OCI-LY1 (cell line): ENCODE measurements at regions not wholly inside any gene's neighbourhood (a gene's known extent, or its start where the extent isn't known, plus 50 kb on each side); places are given as distances from the start of the nearest gene placed in this dataset.

Experiments
- H2AFZ ChIP-seq: fragments of 200-600 bp; sonication (generic), shearing (Covaris generic); 2 replicates; pipeline ENCODE4 v1.6.0; 2014; ENCODE audit warnings: antibody characterized with exemption, mild to moderate bottlenecking, low read length
- H3F3A ChIP-seq: fragments of 200-600 bp; sonication (generic), shearing (Covaris generic); 2 replicates; pipeline ENCODE4 v1.6.0; 2014; ENCODE audit warnings: mild to moderate bottlenecking, antibody characterized with exemption, low read length, moderate library complexity; ENCODE audit not compliant: insufficient read depth
- H3K27ac ChIP-seq: fragments of 200-600 bp; sonication (generic); 2 replicates; pipeline ENCODE4 v1.5.1; 2014; ENCODE audit warnings: low read length, mixed run types, mild to moderate bottlenecking, low read depth; ENCODE audit not compliant: poor library complexity, severe bottlenecking
- H3K27me3 ChIP-seq: fragments of 200-600 bp; sonication (generic); 2 replicates; pipeline ENCODE4 v1.6.0; 2014; ENCODE audit warnings: antibody characterized with exemption, mild to moderate bottlenecking, low read length, moderate library complexity; ENCODE audit not compliant: insufficient read depth
- H3K36me3 ChIP-seq: fragments of 200-600 bp; sonication (generic); 2 replicates; pipeline ENCODE4 v1.6.1; 2014; ENCODE audit warnings: mild to moderate bottlenecking, antibody characterized with exemption, low read length, moderate library complexity, mixed read lengths; ENCODE audit not compliant: insufficient read depth
- H3K4me1 ChIP-seq: fragments of 200-600 bp; sonication (generic); 2 replicates; pipeline ENCODE4 v1.5.1; 2014; ENCODE audit warnings: mild to moderate bottlenecking, low read length, moderate library complexity; ENCODE audit not compliant: insufficient read depth, severe bottlenecking
- H3K4me2 ChIP-seq: fragments of 200-600 bp; sonication (generic), shearing (Covaris generic); 2 replicates; pipeline ENCODE4 v1.6.1; 2014; ENCODE audit warnings: low read length
- H3K4me3 ChIP-seq: fragments of 200-600 bp; sonication (generic); 2 replicates; pipeline ENCODE4 v1.5.1; 2014; ENCODE audit warnings: low read length, low read depth, mild to moderate bottlenecking, mixed read lengths; ENCODE audit not compliant: poor library complexity, severe bottlenecking
- H3K79me2 ChIP-seq: fragments of 200-600 bp; shearing (Covaris generic); 2 replicates; pipeline ENCODE4 v1.6.1; 2016; ENCODE audit warnings: mixed run types, low read length, mixed read lengths; ENCODE audit not compliant: insufficient read depth
- H3K9ac ChIP-seq: fragments of 200-600 bp; sonication (generic), shearing (Covaris generic); 2 replicates; pipeline ENCODE4 v1.6.1; 2014; ENCODE audit warnings: mild to moderate bottlenecking, low read length, mixed read lengths
- H3K9me2 ChIP-seq: fragments of 200-600 bp; sonication (generic), shearing (Covaris generic); 2 replicates; pipeline ENCODE4 v1.6.1; 2014; ENCODE audit warnings: low read depth, mild to moderate bottlenecking, low read length, mixed read lengths
- H3K9me3 ChIP-seq: fragments of 200-600 bp; shearing (Covaris generic); 2 replicates; pipeline ENCODE4 v1.6.1; 2014; ENCODE audit warnings: low read length, mixed read lengths
- H4K20me1 ChIP-seq: fragments of 200-600 bp; sonication (generic), shearing (Covaris generic); 2 replicates; pipeline ENCODE4 v1.6.0; 2016; ENCODE audit warnings: mild to moderate bottlenecking, low read length; ENCODE audit not compliant: insufficient read depth
- EZH2 ChIP-seq: fragments of 200-600 bp; sonication (generic), shearing (Covaris generic); IDR thresholded peaks from 2 replicates; pipeline ENCODE4 v1.8.0; 2017; ENCODE audit warnings: borderline replicate concordance, mixed run types, mild to moderate bottlenecking, antibody characterized with exemption, low read length, moderate library complexity, mixed read lengths
- TF ChIP-seq, protein P1 (sequence below): fragments of 200-600 bp; sonication (generic), shearing (Covaris generic); IDR thresholded peaks from 2 replicates; pipeline ENCODE4 v1.5.1; 2017; ENCODE audit warnings: mild to moderate bottlenecking, antibody characterized with exemption, low read length, moderate library complexity, mixed read lengths

DNA sequence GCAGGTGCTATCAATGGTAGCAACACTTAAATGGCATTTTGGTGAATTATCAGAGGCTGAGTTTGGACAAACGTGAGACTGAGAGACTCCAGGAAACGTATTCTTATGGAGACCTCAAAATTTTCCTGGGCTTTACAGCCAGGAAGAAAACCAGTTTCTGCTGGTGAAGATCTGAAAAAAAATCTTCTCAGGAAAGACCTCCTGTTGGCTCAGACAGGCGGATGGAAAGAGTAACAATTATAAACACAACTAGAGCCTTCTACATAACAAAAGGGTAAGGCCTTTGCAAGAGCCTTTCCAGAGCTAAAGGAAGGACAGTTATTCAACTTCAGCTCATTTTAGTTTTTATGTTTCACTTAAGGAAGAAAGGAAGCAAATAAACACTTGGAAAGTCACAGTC, 274.4 kb downstream of the THBS2 start:
- Histone ChIP-seq H3K4me1 (no peaks in the 10 kb centered on the region), H3K27ac (no peak overlapping the region), H3K9me3 (no peaks in the 10 kb centered on the region), H3K4me3 (no peak overlapping the region), H4K20me1 (no peaks in the 10 kb centered on the region), H3K4me2 (no peak overlapping the region), H3K36me3 (no peaks in the 10 kb centered on the region), H3K79me2 (no peaks in the 10 kb centered on the region), H3K9me2 (no peaks in the 10 kb centered on the region), H3F3A (no peaks in the 10 kb centered on the region), H3K9ac (no peak overlapping the region), H3K27me3 (no peaks in the 10 kb centered on the region), H2AFZ (no peak overlapping the region)
- TF ChIP-seq EZH2, result no peak
- TF ChIP-seq, protein P1, sequence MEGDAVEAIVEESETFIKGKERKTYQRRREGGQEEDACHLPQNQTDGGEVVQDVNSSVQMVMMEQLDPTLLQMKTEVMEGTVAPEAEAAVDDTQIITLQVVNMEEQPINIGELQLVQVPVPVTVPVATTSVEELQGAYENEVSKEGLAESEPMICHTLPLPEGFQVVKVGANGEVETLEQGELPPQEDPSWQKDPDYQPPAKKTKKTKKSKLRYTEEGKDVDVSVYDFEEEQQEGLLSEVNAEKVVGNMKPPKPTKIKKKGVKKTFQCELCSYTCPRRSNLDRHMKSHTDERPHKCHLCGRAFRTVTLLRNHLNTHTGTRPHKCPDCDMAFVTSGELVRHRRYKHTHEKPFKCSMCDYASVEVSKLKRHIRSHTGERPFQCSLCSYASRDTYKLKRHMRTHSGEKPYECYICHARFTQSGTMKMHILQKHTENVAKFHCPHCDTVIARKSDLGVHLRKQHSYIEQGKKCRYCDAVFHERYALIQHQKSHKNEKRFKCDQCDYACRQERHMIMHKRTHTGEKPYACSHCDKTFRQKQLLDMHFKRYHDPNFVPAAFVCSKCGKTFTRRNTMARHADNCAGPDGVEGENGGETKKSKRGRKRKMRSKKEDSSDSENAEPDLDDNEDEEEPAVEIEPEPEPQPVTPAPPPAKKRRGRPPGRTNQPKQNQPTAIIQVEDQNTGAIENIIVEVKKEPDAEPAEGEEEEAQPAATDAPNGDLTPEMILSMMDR, result no peak

DNA sequence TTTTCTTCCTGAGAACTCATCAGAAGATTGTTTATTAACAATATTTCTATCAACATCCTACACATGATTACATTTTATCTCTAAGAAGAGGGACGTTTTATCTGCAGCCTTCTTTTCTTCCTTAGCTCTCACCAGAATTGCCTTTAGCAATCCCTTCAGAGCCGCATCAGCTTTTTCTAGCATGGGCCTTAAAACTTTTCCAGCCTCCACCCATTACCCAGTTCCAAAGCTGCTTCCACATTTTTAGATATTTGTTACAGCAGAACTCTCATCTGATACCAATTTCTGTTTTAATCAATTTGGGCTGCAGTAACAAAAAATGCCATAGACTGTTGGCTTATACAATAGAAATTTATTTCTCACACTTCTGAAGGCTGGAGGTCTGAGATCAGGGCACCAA, 281.5 kb downstream of the THBS2 start:
- H3K9me2 ChIP-seq, result no peaks in the 10 kb centered on the region

DNA sequence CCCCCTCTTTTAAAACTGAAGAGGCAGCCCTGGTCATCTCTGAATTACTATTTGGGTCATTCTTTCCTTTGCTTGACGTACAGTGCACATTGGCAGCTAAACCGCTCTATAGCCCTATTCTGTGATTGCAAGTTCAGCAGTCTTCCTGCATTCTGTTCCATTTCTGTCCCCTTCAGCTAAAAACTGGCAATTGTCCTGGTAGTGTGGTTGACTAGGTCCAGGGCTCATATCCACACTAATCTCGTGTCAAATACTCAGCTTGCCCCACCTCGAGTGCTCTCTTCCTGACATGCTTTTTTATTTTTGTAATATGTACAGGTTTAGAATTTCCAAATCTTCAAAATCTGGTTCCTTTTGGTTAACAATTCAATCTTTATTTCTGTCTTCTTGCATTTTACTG, 282.1 kb downstream of the THBS2 start:
- no peaks in the 10 kb centered on the region for H3K9me3 ChIP-seq
- no peaks in the 10 kb centered on the region for H3K9me2 ChIP-seq
- no peak overlapping the region for H2AFZ ChIP-seq
- H3K27me3 ChIP-seq, result no peaks in the 10 kb centered on the region
- no peak overlapping the region for H3K27ac ChIP-seq
- no peak overlapping the region for H3K4me2 ChIP-seq
- no peak overlapping the region for H3K4me3 ChIP-seq
- no peak overlapping the region for H3K9ac ChIP-seq
- no peaks in the 10 kb centered on the region for H3K36me3 ChIP-seq
- H4K20me1 ChIP-seq, result no peaks in the 10 kb centered on the region
- no peaks in the 10 kb centered on the region for H3F3A ChIP-seq
- TF ChIP-seq EZH2, result no peak
- TF ChIP-seq, protein P1, result no peak
- H3K79me2 ChIP-seq, result no peaks in the 10 kb centered on the region
- no peaks in the 10 kb centered on the region for H3K4me1 ChIP-seq

More for the DNA sequence above, 281.5 kb downstream of the THBS2 start:
- Histone ChIP-seq H3K27ac (no peak overlapping the region), H2AFZ (no peak overlapping the region), H3K4me3 (no peak overlapping the region), H3K79me2 (no peaks in the 10 kb centered on the region), H3K27me3 (no peaks in the 10 kb centered on the region), H3K9me3 (no peaks in the 10 kb centered on the region), H3K4me2 (no peak overlapping the region), H3K9ac (no peak overlapping the region), H3K36me3 (no peaks in the 10 kb centered on the region), H4K20me1 (no peaks in the 10 kb centered on the region), H3F3A (no peaks in the 10 kb centered on the region), H3K4me1 (no peaks in the 10 kb centered on the region)
- no peak for TF ChIP-seq EZH2
- TF ChIP-seq, protein P1, result no peak
